Panc1 (cell line): ENCODE measurements at regions not wholly inside any gene's neighbourhood (a gene's known extent, or its start where the extent isn't known, plus 50 kb on each side); places are given as distances from the start of the nearest gene placed in this dataset.

ENCODE experiments used
- POLR2AphosphoS5 ChIP-seq: IDR thresholded peaks from 2 replicates; pipeline ENCODE4 v1.6.1; 2012; ENCODE audit warnings: mild to moderate bottlenecking, low read depth, low read length, moderate library complexity
- SIN3A ChIP-seq: IDR thresholded peaks from 2 replicates; pipeline ENCODE4 v1.6.1; 2012; ENCODE audit warnings: low read depth, mild to moderate bottlenecking, low read length, moderate library complexity, borderline replicate concordance; ENCODE audit not compliant: insufficient read depth
- TF ChIP-seq, protein P1 (sequence below): fragments of 450-650 bp; IDR thresholded peaks from 2 replicates; pipeline ENCODE4 v1.5.1; 2017; ENCODE audit warnings: mild to moderate bottlenecking

DNA sequence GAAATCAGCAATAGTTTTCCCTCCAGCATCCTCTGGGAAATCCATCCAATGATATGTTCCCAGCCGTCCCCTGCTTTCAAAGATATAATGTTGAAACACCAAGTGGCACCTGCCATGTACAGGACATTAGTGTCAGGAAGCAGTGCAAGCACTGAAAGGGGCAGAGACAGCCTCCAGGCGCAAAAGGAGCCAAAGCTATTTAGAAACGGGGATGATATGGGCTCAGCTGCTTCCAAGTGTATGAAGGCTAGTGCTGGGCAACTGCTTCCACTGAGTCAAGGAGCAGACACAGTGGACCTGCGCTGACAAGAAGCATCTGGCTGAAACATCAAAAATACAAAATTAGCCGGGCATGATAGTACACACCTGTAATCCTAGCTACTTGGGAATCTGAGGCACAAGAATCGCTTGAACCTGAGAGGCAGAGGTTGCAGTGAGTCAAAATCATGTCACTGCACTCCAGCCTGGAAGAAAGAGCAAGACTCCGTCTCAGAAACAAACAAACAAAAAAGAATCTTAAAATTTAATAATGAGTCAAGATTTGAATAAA lies 119.7 kb downstream of the AQP9 start:
- no peak for TF ChIP-seq POLR2AphosphoS5
- TF ChIP-seq, protein P1, sequence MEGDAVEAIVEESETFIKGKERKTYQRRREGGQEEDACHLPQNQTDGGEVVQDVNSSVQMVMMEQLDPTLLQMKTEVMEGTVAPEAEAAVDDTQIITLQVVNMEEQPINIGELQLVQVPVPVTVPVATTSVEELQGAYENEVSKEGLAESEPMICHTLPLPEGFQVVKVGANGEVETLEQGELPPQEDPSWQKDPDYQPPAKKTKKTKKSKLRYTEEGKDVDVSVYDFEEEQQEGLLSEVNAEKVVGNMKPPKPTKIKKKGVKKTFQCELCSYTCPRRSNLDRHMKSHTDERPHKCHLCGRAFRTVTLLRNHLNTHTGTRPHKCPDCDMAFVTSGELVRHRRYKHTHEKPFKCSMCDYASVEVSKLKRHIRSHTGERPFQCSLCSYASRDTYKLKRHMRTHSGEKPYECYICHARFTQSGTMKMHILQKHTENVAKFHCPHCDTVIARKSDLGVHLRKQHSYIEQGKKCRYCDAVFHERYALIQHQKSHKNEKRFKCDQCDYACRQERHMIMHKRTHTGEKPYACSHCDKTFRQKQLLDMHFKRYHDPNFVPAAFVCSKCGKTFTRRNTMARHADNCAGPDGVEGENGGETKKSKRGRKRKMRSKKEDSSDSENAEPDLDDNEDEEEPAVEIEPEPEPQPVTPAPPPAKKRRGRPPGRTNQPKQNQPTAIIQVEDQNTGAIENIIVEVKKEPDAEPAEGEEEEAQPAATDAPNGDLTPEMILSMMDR = no peak
- no peak for TF ChIP-seq SIN3A
